Sigmoid colon (tissue), 6 donors: ENCODE measurements at regions not wholly inside any gene's neighbourhood (a gene's known extent, or its start where the extent isn't known, plus 50 kb on each side); places are given as distances from the start of the nearest gene placed in this dataset.

ENCODE experiments used
- DNase-seq: peaks from one replicate; pipeline ENCODE4 v3.0.0-alpha.2; 2019
- H3K27ac ChIP-seq, 4 donors: fragments of 200-600 bp; sonication (generic); one replicate each; pipeline ENCODE4 v1.5.1; 2016 to 2019; ENCODE audit warnings: mild to moderate bottlenecking in 1 of 4
- H3K27me3 ChIP-seq, 3 donors: fragments of 200-600 bp; sonication (generic); one replicate each; pipeline ENCODE4 v1.5.1; 2019; ENCODE audit warnings: mild to moderate bottlenecking in 1 of 3
- H3K36me3 ChIP-seq, 4 donors: fragments of 200-600 bp; sonication (generic); one replicate each; pipeline ENCODE4 v1.5.1; 2016 to 2019
- H3K4me1 ChIP-seq, 4 donors: fragments of 200-600 bp; sonication (generic); one replicate each; pipeline ENCODE4 v1.5.1; 2017 to 2019
- H3K4me3 ChIP-seq, 4 donors: fragments of 200-600 bp; sonication (generic); one replicate each; pipeline ENCODE4 v1.5.1; 2017 to 2019; ENCODE audit warnings: mild to moderate bottlenecking in 2 of 4, moderate library complexity in 1 of 4
- H3K9me3 ChIP-seq, 4 donors: fragments of 200-600 bp in 3 of 4; sonication (generic) in 3 of 4; one replicate each; pipeline versions ENCODE4 v1.5.1 to v1.6.1; 2013 to 2019
- EP300 ChIP-seq, 4 donors: sonication (generic); formaldehyde crosslinking; IDR thresholded peaks; one replicate each; pipeline ENCODE4 v1.6.1; 2017; ENCODE audit warnings: antibody characterized with exemption in 4 of 4
- POLR2A ChIP-seq, 2 donors: fragments of 450-650 bp; IDR thresholded peaks; one replicate each; pipeline ENCODE4 v1.6.1; 2016; ENCODE audit warnings: antibody characterized with exemption in 2 of 2, mild to moderate bottlenecking in 2 of 2, moderate library complexity in 2 of 2
- POLR2AphosphoS5 ChIP-seq, 4 donors: sonication (generic); formaldehyde crosslinking; IDR thresholded peaks; one replicate each; pipeline ENCODE4 v1.6.1; 2017; ENCODE audit warnings: antibody characterized with exemption in 4 of 4
- WGBS, 2 donors: extraction: QIAGEN DNeasy Blood & Tissue Kit; methylation state at CpG; one replicate each; pipeline ENCODE4 v1.1.7; 2013; 5-methylcytosine and 5-hydroxymethylcytosine counted together
- intact Hi-C: fragments of 100-400 bp; cut with DNase I; formaldehyde crosslinking; loops from one replicate; pipeline ENCODE4 v1.15.1; 2023
- small RNA-seq, 3 donors: library from RNA; depleted of rRNA; stranded (forward); fragments of <200 nt; gene quantifications; one replicate each; pipeline ENCODE3, GENCODE V24; 2016
- TF ChIP-seq, protein P1 (sequence below), 4 experiments: fragments of 450-650 bp in 3 of 4; fragments of 200-600 bp in 1 of 4; IDR thresholded peaks; one replicate each; pipeline ENCODE4 v1.5.1; 2016 to 2019; ENCODE audit warnings: antibody characterized with exemption in 4 of 4, mild to moderate bottlenecking in 3 of 4, moderate library complexity in 2 of 4
- donor health status: healthy with polysubstance abuse.
- donor health status: healthy.

DNA sequence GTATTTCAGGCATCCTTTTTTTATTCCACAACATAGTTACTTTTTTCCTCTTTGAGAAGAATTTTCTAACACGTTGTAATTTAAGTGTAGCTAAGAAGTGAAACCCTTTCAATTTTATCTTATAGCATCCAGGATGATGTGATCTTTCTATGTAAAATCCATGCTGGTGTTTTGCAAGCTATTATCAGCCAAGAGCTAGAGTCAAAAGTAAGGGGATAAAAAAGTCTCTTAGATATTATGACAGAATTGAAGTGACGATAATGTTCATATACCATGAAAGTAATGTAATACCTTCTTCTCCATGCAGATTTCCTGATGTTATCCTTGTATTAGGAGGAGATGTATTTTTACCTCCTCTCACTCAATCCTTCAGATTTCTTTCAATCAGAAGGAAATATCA lies 64.2 kb upstream of the MBL2 start:
- intact Hi-C loops = no loop called here
- peaks cover 0 to 2% (median 0%) of the 10 kb centered on the region in 4 donors for H3K4me1 ChIP-seq

More for the DNA sequence above, 64.2 kb upstream of the MBL2 start:
- Histone ChIP-seq H3K4me3 (no peak overlapping the region), H3K27me3 (no peaks in the 10 kb centered on the region), H3K36me3 (no peaks in the 10 kb centered on the region), H3K27ac (no peak overlapping the region), H3K9me3 (no peaks in the 10 kb centered on the region)
- TF ChIP-seq, protein P1, sequence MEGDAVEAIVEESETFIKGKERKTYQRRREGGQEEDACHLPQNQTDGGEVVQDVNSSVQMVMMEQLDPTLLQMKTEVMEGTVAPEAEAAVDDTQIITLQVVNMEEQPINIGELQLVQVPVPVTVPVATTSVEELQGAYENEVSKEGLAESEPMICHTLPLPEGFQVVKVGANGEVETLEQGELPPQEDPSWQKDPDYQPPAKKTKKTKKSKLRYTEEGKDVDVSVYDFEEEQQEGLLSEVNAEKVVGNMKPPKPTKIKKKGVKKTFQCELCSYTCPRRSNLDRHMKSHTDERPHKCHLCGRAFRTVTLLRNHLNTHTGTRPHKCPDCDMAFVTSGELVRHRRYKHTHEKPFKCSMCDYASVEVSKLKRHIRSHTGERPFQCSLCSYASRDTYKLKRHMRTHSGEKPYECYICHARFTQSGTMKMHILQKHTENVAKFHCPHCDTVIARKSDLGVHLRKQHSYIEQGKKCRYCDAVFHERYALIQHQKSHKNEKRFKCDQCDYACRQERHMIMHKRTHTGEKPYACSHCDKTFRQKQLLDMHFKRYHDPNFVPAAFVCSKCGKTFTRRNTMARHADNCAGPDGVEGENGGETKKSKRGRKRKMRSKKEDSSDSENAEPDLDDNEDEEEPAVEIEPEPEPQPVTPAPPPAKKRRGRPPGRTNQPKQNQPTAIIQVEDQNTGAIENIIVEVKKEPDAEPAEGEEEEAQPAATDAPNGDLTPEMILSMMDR (IDR thresholded peaks at IDR 0.05) = no peak
- TF ChIP-seq EP300 (IDR thresholded peaks at IDR 0.05) (no peak), POLR2A (IDR thresholded peaks at IDR 0.05) (no peak), POLR2AphosphoS5 (IDR thresholded peaks at IDR 0.05) (no peak)
- 85 to 95% methylated on average over 2 of the region's 2 CpGs for WGBS, 2 donors
- no peak for DNase-seq

Small RNA genes in the stretch of these regions (small RNA-seq; reads per million reads assigned to genes)
- gene RF00019 (0 reads per million in 3 donors), gene RNA5SP318 (0 to 0.87 (median 0) reads per million in 3 donors), gene SNRPEP8 (0 reads per million in 3 donors)
